NCI-H2107 (cell line): ENCODE measurements at regions not wholly inside any gene's neighbourhood (a gene's known extent, or its start where the extent isn't known, plus 50 kb on each side); places are given as distances from the start of the nearest gene placed in this dataset.

Experiments used
- DNase-seq: peaks from one replicate; lab custom pipeline; 2025; lab: John Stamatoyannopoulos, UW

GRCh38 chr3:193929921-193930646, 205.9 kb upstream of the HES1 start:
- no peak for DNase-seq

GRCh38 chr3:193932136-193932535, 203.8 kb upstream of the HES1 start:
- no peak for DNase-seq

- DNase-seq: no peak
Measured at GRCh38 chr3:193932576-193932975, 203.4 kb upstream of the HES1 start.

DNA sequence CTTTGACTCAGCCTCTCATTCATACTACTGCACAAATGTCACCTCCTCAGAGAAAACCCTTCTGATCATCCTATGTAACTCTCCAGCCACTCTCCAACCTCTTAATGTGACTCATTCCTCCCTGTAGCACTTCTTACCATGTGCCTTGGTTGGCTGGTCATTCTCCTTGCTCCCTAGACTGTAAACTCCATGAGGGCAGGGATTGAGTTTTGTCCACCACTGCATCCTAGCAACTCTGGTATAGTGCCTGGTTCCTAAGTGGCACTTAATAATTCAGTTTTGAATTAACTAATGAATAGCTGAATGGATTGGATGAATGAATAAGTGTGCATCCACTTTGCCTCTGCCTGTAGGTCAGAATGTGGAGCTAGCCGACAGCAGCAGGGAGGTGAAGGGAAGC, 202.5 kb upstream of the HES1 start:
- DNase-seq: no peak

- DNase-seq: no peak
Measured at GRCh38 chr3:193935916-193936315, 200.0 kb upstream of the HES1 start.

DNA sequence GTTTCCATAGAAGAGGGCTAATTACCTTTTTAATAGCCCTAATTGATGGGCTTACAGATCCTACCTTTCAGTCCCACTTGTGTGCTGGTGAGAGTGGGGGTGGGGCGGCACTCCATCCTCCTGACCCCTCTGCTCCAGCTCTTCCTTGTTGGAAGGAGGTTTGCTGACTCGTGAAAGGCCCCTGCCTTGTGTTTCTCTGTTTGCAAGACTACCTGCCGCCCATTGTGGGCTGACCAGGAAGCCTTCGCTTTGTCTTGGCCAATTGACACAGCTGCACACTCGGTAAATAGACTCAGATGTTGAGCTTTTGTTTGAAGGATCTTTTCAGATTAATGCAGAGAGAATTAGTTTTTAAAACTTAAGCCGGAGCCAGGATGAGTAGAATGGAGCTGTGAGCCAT, 197.3 kb upstream of the HES1 start:
- DNase-seq: no peak

- DNase-seq: no peak
Measured at GRCh38 chr3:193939527-193939926, 196.4 kb upstream of the HES1 start.

DNA sequence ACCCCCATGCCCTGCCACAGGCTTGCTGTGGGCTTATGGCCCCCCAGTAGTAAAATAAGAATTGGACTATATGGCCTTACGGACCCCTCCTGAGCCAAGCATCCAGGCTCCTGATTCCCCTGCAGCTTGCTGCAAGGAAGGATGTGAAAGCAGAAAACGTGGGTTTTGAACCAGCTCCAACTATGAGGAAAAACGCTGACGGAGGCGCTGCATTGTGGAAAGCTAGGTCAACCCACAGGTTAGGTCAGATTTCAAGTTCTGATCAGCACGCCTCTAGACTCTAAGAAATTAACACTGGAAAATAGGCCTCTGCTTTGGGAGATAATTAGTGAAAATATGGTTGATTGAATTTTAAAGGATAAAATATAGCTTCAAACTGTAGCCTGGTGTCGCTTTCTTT, 195.4 kb upstream of the HES1 start:
- no peak for DNase-seq

DNA sequence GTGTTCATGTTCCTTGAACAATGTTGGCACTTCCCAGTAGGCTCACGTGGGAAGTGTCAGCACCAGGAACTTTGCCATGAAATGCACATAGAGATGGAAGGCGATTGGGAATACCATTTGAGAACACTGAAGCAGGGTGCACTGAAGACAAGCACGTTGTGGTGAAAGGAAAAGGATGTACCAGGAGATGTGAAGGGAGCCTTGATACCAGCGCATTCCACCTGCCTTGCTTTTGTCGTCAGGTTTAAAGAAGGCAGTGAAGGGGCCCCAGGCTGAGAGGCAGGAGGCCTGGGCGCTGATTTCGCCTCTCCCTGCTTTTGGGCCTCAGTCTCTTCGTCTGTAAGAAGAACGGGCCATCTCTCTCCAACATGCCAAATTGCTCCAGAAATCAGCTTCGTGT, 194.5 kb upstream of the HES1 start:
- DNase-seq: no peak

DNA sequence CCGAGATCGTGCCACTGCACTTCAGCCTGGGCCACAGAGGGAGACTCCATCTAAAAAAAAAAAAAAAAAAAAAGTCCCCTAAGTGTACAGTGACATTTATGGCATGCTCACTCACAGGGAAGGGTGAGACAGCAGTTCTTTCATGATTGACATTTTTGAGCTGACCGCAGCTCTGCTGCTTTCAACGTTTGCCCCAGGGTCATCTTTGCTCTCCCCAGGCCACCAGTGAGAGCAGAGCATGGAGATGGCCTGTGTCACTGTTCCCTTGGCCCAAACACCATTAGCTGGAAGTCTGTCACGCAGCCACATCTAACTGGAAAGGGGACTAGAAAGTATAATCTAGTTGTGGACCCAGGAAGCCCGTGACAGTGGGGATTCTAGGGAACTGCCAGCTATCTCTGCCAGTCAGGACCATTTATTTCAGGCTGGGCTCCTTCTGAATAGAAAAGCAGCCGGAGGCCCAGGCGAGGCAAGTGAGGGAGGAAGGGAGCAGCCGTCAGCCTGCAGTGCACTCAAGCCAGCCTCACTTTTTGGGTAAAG, 193.4 kb upstream of the HES1 start:
- no peak for DNase-seq

GRCh38 chr3:193943200-193943599, 192.7 kb upstream of the HES1 start:
- no peak for DNase-seq

- DNase-seq: no peak
Measured at GRCh38 chr3:193943851-193944517, 192.0 kb upstream of the HES1 start.

DNA sequence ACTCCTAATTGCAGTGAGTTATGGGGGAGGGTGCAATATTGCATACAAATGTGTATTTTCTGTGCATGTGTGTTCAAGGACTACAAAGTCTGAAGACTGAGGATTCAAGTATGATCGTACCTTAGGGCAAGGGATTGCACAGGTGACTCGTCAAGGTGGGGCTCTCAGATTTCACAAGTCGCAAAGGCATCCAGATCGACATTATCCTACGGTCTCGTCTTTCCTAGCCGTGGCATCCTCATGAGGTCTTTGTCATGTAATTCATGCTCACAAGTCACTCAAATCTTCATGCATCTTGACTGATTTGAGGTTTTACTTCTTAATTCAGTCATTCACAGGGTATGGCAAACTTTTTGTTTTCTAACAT, 191.4 kb upstream of the HES1 start:
- DNase-seq: no peak

GRCh38 chr3:193945143-193945542, 190.8 kb upstream of the HES1 start:
- no peak for DNase-seq

DNA sequence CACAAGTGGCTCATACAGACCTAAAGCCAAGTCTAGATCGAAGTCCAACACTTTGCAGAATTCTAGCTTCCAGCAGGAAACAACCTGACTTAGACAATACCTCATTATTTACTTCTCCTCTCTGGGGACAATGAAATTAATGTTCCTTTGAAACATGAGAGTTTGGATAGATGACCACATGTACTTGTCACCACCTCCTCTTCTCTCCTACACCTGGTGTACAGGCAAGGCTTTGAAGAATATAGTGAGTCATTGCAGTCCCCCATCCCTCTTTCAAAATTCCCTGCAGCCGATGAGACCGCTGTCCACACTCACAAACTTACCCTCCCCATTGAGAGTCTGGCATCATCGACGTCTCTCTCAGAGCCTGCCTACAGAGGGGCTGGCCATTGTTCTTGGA, 189.0 kb upstream of the HES1 start:
- peak; percentile 92 for DNase-seq

- no peak for DNase-seq
Measured at GRCh38 chr3:193947596-193947995, 188.4 kb upstream of the HES1 start.

- DNase-seq: no peak
Measured at GRCh38 chr3:193948459-193948858, 187.5 kb upstream of the HES1 start.

- DNase-seq: no peak
Measured at GRCh38 chr3:193951859-193952258, 184.1 kb upstream of the HES1 start.

DNA sequence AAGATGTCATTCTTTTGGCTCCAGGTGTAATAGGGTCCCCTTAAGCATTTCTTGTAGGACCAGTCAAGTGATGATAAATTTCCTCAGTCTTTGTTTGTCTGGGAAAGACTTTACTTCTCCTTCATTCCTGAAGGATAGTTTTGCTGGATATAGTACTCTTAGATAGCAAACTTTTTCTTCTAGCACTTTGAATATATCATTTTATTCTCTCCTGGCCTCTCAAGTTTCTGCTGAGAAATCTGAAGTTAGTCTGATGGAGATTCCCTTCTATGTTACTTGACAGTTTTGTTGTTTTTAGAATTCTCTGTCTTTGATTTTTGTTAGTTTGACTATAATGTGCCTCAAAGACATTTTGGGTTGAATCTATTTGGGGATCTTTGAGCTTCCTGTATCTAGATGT, 181.2 kb upstream of the HES1 start:
- DNase-seq: no peak

- no peak for DNase-seq
Measured at GRCh38 chr3:193955719-193956118, 180.2 kb upstream of the HES1 start.

GRCh38 chr3:193959861-193960260, 176.1 kb upstream of the HES1 start:
- DNase-seq: no peak

- DNase-seq: no peak
Measured at GRCh38 chr3:193960487-193961274, 175.3 kb upstream of the HES1 start.
